Spinal cord (tissue), 9 donors: ENCODE measurements at regions not wholly inside any gene's neighbourhood (a gene's known extent, or its start where the extent isn't known, plus 50 kb on each side); places are given as distances from the start of the nearest gene placed in this dataset.

Experiments
- DNase-seq, 6 donors: peaks; one replicate each; pipeline versions ENCODE4 v3.0.0 to v3.0.0-alpha.2; 2013 to 2015; ENCODE audit warnings: low spot score in 6 of 6, low read depth in 4 of 6
- H3K27ac ChIP-seq: one replicate; pipeline ENCODE4 v1.5.1; 2013; ENCODE audit warnings: low read depth, low read length, control low read depth
- H3K27me3 ChIP-seq: one replicate; pipeline ENCODE4 v1.6.1; 2013; ENCODE audit warnings: low read length; ENCODE audit not compliant: control insufficient read depth, insufficient read depth
- H3K36me3 ChIP-seq: one replicate; pipeline ENCODE4 v1.6.1; 2013; ENCODE audit warnings: low read length; ENCODE audit not compliant: control insufficient read depth, insufficient read depth
- H3K4me1 ChIP-seq: one replicate; pipeline ENCODE4 v1.6.1; 2013; ENCODE audit warnings: low read length; ENCODE audit not compliant: control insufficient read depth, insufficient read depth
- H3K4me3 ChIP-seq: one replicate; pipeline ENCODE4 v1.5.1; 2013; ENCODE audit warnings: low read depth, low read length, control low read depth
- H3K9me3 ChIP-seq: one replicate; pipeline ENCODE4 v1.6.1; 2013; ENCODE audit warnings: low read length; ENCODE audit not compliant: control insufficient read depth, insufficient read depth
- WGBS: methylation state at CpG from one replicate; pipeline ENCODE4 v1.1.5; 2013; ENCODE audit warnings: missing lambda C conversion rate; ENCODE audit not compliant: insufficient coverage; 5-methylcytosine and 5-hydroxymethylcytosine counted together
- donor health status: healthy.

- H3K9me3 ChIP-seq: no peaks in the 10 kb centered on the region
- no peaks in the 10 kb centered on the region for H3K36me3 ChIP-seq
- no peak overlapping the region for H3K27ac ChIP-seq
- 80% methylated on average over 1 of the region's 3 CpGs for WGBS
- no peak overlapping the region for H3K4me3 ChIP-seq
- peaks cover 30% of the 10 kb centered on the region for H3K4me1 ChIP-seq
- peaks cover 41% of the 10 kb centered on the region for H3K27me3 ChIP-seq
- no peak for DNase-seq
Observed at GRCh38 chr10:23696476-23696875, 257.6 kb downstream of the OTUD1 start.

DNA sequence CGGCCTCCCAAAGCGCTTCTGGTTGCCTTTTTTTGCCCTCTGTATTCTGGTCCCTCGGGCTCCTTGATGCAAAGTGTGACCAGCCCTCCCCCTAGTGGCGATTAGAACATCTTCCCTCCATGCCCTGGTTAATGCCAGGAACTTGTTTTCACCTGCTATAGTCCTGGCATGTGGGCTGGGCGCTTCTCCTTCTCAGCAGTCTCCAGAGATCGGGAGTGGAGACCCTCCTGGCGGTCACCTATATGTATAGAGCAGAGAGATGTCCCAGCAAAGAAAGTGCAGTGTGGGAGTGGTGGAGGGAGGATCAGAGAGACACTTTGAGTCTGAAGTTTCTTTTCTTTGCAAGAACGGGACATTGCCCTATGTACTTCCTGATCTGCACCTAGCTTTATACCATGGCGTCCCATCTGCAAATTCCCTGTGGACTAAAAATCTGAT is 264.1 kb downstream of the OTUD1 start:
- no peaks in the 10 kb centered on the region for H3K9me3 ChIP-seq
- peaks cover 2% of the 10 kb centered on the region for H3K27me3 ChIP-seq
- H3K27ac ChIP-seq: no peak overlapping the region
- no peaks in the 10 kb centered on the region for H3K36me3 ChIP-seq
- no peaks in the 10 kb centered on the region for H3K4me1 ChIP-seq
- WGBS: 5% methylated on average over 7 of the region's 9 CpGs
- DNase-seq: peak in 5 of 6 donors; percentile 27 to 83 (median 45)
- H3K4me3 ChIP-seq: no peak overlapping the region

GRCh38 chr10:23715363-23715762 is 276.5 kb downstream of the OTUD1 start:
- no peaks in the 10 kb centered on the region for H3K27me3 ChIP-seq
- no peak for DNase-seq
- no peak overlapping the region for H3K27ac ChIP-seq
- H3K4me1 ChIP-seq: no peaks in the 10 kb centered on the region
- no peak overlapping the region for H3K4me3 ChIP-seq
- no CpG with 5 or more reads among the region's 1 CpG for WGBS
- H3K9me3 ChIP-seq: no peaks in the 10 kb centered on the region
- no peaks in the 10 kb centered on the region for H3K36me3 ChIP-seq

DNA sequence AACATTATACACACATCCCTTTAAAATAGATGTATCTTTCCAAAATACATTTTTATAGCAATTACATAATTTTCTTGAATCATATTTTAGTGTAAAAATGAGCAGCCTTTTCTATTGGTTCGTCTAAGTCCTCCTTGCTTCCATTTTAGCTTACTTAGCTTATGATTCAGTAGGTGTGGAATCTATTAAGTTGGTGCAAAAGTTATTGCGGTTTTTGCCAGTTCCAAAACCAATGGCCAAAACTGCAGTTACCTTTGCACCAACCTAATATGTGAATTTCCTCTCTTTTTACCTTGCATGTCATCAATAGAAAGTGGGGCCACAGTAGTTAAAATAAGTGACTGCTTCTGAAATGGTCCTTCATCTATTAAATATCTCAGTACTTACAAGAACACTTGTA is 279.0 kb downstream of the OTUD1 start:
- Histone ChIP-seq H3K36me3 (no peaks in the 10 kb centered on the region), H3K27me3 (no peaks in the 10 kb centered on the region), H3K4me3 (no peak overlapping the region), H3K27ac (no peak overlapping the region), H3K4me1 (no peaks in the 10 kb centered on the region), H3K9me3 (no peaks in the 10 kb centered on the region)
- no peak for DNase-seq
- no CpG with 5 or more reads among the region's 2 CpGs for WGBS

GRCh38 chr10:23718946-23719345 is 280.1 kb downstream of the OTUD1 start:
- 73% methylated on average over 3 of the region's 3 CpGs for WGBS
- Histone ChIP-seq H3K27me3 (no peaks in the 10 kb centered on the region), H3K4me3 (no peak overlapping the region), H3K36me3 (no peaks in the 10 kb centered on the region), H3K27ac (no peak overlapping the region), H3K4me1 (no peaks in the 10 kb centered on the region), H3K9me3 (no peaks in the 10 kb centered on the region)
- no peak for DNase-seq

DNA sequence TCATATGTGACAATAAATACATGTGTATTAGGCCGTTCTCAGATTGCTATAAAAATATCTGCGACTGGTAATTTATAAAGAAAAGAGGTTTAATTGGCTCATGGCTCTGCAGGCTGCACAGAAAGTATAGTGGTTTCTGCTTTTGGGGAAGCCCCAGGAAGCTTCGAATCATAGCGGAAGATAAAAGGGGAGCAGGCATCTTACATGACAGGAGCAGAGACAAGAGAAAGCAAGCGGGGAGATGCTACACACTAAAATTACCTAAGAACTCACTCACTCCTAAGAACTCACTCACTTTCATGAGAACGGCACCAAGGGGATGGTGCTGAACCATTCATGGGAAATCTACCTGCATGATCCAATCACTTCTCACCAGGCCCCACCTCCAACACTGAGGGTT is 284.9 kb downstream of the OTUD1 start:
- Histone ChIP-seq H3K9me3 (no peaks in the 10 kb centered on the region), H3K4me1 (no peaks in the 10 kb centered on the region), H3K27ac (no peak overlapping the region), H3K36me3 (no peaks in the 10 kb centered on the region), H3K27me3 (no peaks in the 10 kb centered on the region), H3K4me3 (no peak overlapping the region)
- WGBS: no CpG with 5 or more reads among the region's 6 CpGs
- DNase-seq: no peak

GRCh38 chr10:23725548-23725947 is 286.7 kb downstream of the OTUD1 start:
- no peaks in the 10 kb centered on the region for H3K4me1 ChIP-seq
- no peak overlapping the region for H3K27ac ChIP-seq
- H3K27me3 ChIP-seq: no peaks in the 10 kb centered on the region
- no peaks in the 10 kb centered on the region for H3K9me3 ChIP-seq
- no peak overlapping the region for H3K4me3 ChIP-seq
- H3K36me3 ChIP-seq: no peaks in the 10 kb centered on the region
- no CpG with 5 or more reads among the region's 1 CpG for WGBS
- DNase-seq: no peak

GRCh38 chr10:23742368-23742767 is 303.5 kb downstream of the OTUD1 start:
- H3K36me3 ChIP-seq: no peaks in the 10 kb centered on the region
- no peaks in the 10 kb centered on the region for H3K4me1 ChIP-seq
- H3K4me3 ChIP-seq: no peak overlapping the region
- whole genome bisulfite sequencing: 100% methylated on average over 1 of the region's 2 CpGs
- DNase-seq: no peak
- H3K9me3 ChIP-seq: no peaks in the 10 kb centered on the region
- no peaks in the 10 kb centered on the region for H3K27me3 ChIP-seq
- no peak overlapping the region for H3K27ac ChIP-seq

- WGBS: 67% methylated on average over 1 of the region's 1 CpG
- no peak for DNase-seq
- Histone ChIP-seq H3K9me3 (no peaks in the 10 kb centered on the region), H3K4me1 (no peaks in the 10 kb centered on the region), H3K27ac (no peak overlapping the region), H3K4me3 (no peak overlapping the region), H3K27me3 (no peaks in the 10 kb centered on the region), H3K36me3 (no peaks in the 10 kb centered on the region)
Observed at GRCh38 chr10:23742807-23743206, 303.9 kb downstream of the OTUD1 start.

DNA sequence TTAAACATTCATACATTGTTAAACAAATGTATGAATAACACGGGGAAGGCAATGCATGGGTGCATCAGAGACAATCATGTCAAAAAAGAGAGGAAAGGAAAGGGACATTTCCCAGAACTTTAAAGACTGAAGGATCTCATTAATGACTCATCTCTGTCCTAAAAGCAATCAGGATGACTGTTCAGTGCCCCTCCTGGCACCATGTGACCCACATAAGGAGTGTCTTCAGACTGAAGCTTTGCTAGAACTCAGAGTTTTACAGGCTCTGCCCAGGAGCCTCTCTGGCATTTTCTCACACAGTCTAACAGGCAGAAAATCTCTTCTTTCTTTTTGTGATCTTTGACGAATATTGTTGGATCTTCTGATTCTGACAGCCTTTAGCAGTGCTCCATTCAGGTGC is 315.3 kb downstream of the OTUD1 start:
- H3K4me1 ChIP-seq: no peaks in the 10 kb centered on the region
- no peak overlapping the region for H3K27ac ChIP-seq
- WGBS: 86% methylated on average over 1 of the region's 2 CpGs
- H3K36me3 ChIP-seq: no peaks in the 10 kb centered on the region
- no peak overlapping the region for H3K4me3 ChIP-seq
- DNase-seq: no peak
- no peaks in the 10 kb centered on the region for H3K27me3 ChIP-seq
- H3K9me3 ChIP-seq: no peaks in the 10 kb centered on the region
